ENCODE measurements at regions not wholly inside any gene's neighbourhood (a gene's known extent, or its start where the extent isn't known, plus 50 kb on each side); places are given as distances from the start of the nearest gene placed in this dataset.

DNA sequence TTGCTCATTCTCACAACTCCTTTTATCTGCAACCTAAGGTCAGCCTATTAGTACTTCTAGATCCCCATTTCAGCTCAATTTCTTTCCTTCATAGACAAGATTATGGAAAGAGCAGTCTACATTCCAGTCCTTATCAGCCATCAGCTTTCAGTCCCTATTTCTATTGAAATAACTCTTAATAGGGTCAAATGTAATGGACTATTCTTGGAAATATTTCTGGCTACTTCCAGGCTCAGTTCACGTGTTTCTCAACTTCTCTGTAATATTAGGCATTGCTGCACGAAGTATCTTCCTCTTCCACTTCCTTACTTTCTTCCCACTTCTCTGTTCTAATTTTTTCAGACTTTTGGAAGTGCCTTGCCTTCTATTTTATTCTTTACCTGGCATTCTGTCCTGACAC, 232.9 kb upstream of the USP25 start (continued):
- TF ChIP-seq, protein P1, sequence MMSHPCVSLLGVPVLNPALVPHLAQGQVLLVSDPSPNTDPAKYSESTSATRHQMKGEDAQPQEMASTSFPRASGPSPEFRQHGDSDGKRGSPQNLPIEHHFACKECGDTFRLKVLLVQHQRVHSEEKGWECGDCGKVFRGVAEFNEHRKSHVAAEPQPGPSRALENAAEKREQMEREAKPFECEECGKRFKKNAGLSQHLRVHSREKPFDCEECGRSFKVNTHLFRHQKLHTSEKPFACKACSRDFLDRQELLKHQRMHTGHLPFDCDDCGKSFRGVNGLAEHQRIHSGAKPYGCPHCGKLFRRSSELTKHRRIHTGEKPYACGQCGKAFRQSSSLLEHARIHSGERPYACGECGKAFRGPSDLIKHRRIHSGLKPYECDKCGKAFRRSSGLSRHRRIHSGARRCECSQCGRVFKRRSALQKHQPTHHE (CRISPR knock-in tag; IDR thresholded peaks at IDR 0.05; ENCODE audit: borderline replicate concordance), result no peak
- TF ChIP-seq, protein P2, sequence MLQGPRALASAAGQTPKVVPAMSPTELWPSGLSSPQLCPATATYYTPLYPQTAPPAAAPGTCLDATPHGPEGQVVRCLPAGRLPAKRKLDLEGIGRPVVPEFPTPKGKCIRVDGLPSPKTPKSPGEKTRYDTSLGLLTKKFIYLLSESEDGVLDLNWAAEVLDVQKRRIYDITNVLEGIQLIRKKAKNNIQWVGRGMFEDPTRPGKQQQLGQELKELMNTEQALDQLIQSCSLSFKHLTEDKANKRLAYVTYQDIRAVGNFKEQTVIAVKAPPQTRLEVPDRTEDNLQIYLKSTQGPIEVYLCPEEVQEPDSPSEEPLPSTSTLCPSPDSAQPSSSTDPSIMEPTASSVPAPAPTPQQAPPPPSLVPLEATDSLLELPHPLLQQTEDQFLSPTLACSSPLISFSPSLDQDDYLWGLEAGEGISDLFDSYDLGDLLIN (CRISPR knock-in tag; IDR thresholded peaks at IDR 0.05; ENCODE audit: borderline replicate concordance), result no peak
- no peak for TF ChIP-seq ZNF672 (CRISPR knock-in tag; IDR thresholded peaks at IDR 0.05)
- no peak for TF ChIP-seq CHCHD3 (CRISPR knock-in tag; IDR thresholded peaks at IDR 0.05)
- TF ChIP-seq, protein P3, sequence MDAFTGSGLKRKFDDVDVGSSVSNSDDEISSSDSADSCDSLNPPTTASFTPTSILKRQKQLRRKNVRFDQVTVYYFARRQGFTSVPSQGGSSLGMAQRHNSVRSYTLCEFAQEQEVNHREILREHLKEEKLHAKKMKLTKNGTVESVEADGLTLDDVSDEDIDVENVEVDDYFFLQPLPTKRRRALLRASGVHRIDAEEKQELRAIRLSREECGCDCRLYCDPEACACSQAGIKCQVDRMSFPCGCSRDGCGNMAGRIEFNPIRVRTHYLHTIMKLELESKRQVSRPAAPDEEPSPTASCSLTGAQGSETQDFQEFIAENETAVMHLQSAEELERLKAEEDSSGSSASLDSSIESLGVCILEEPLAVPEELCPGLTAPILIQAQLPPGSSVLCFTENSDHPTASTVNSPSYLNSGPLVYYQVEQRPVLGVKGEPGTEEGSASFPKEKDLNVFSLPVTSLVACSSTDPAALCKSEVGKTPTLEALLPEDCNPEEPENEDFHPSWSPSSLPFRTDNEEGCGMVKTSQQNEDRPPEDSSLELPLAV (CRISPR knock-in tag; conservative IDR thresholded peaks at IDR 0.05; ENCODE audit: low read depth), result no peak
- no peak for TF ChIP-seq ZNF230 (CRISPR knock-in tag; IDR thresholded peaks at IDR 0.05)
- TF ChIP-seq, protein P4, sequence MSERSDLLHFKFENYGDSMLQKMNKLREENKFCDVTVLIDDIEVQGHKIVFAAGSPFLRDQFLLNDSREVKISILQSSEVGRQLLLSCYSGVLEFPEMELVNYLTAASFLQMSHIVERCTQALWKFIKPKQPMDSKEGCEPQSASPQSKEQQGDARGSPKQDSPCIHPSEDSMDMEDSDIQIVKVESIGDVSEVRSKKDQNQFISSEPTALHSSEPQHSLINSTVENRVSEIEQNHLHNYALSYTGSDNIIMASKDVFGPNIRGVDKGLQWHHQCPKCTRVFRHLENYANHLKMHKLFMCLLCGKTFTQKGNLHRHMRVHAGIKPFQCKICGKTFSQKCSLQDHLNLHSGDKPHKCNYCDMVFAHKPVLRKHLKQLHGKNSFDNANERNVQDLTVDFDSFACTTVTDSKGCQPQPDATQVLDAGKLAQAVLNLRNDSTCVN (CRISPR knock-in tag; IDR thresholded peaks at IDR 0.05; ENCODE audit: borderline replicate concordance), result no peak
- TF ChIP-seq MED1 (CRISPR knock-in tag; IDR thresholded peaks at IDR 0.05), result no peak
- TF ChIP-seq IKZF4 (CRISPR knock-in tag; IDR thresholded peaks at IDR 0.05; ENCODE audit: borderline replicate concordance, low read depth, not compliant biosample characterization), result no peak
- no peak for TF ChIP-seq ESRRA (CRISPR knock-in tag; IDR thresholded peaks at IDR 0.05; ENCODE audit: low read depth)
- no peak for TF ChIP-seq ZNF446 (CRISPR knock-in tag; IDR thresholded peaks at IDR 0.05)
- TF ChIP-seq FOSL2 (CRISPR knock-in tag; IDR thresholded peaks at IDR 0.05), result no peak
